H1 (cell line): ENCODE measurements at regions not wholly inside any gene's neighbourhood (a gene's known extent, or its start where the extent isn't known, plus 50 kb on each side); places are given as distances from the start of the nearest gene placed in this dataset.

ENCODE experiments used
- ASH2L ChIP-seq: fragments of 200-600, 300-600 bp; sonication (generic); IDR thresholded peaks from one replicate; pipeline ENCODE4 v1.7.1; 2017; ENCODE audit warnings: low read length
- CBX5 ChIP-seq: fragments of 300-800, 300-1000 bp; sonication (generic); IDR thresholded peaks from 2 replicates; pipeline ENCODE4 v1.7.1; 2016; ENCODE audit warnings: antibody characterized with exemption, low read length, low read depth
- HDAC2 ChIP-seq, 2 experiments: fragments of 300-600 bp in 1 of 2; sonication (generic) in 1 of 2; IDR thresholded peaks; 2 replicates each; pipeline ENCODE4 v1.6.1; 2011 to 2012; ENCODE audit warnings: low read depth in 2 of 2, low read length in 2 of 2, mild to moderate bottlenecking in 2 of 2, moderate library complexity in 2 of 2, borderline replicate concordance in 1 of 2, inconsistent platforms in 1 of 2
- SAP30 ChIP-seq: fragments of 300-600 bp; sonication (generic); IDR thresholded peaks from 2 replicates; pipeline ENCODE4 v1.7.1; 2012; ENCODE audit warnings: low read length, moderate library complexity, mild to moderate bottlenecking, inconsistent platforms; ENCODE audit not compliant: insufficient read depth, insufficient replicate concordance
- SIN3A ChIP-seq, 2 experiments: IDR thresholded peaks in 1 of 2; conservative IDR thresholded peaks in 1 of 2; 2 replicates each; pipeline ENCODE4 v1.6.1; 2011 to 2012; ENCODE audit warnings: low read length in 2 of 2, improper control_type of control experiment in 1 of 2, low read depth in 1 of 2, mild to moderate bottlenecking in 1 of 2
- SP2 ChIP-seq: IDR thresholded peaks from 2 replicates; pipeline ENCODE4 v1.6.1; 2012; ENCODE audit warnings: mild to moderate bottlenecking, low read length, inconsistent platforms
- SP4 ChIP-seq: IDR thresholded peaks from 2 replicates; pipeline ENCODE4 v1.6.1; 2012; ENCODE audit warnings: low read length, inconsistent platforms
- TAF7 ChIP-seq: optimal IDR thresholded peaks from 2 replicates; pipeline ENCODE3; 2011; ENCODE audit warnings: low read depth, mild to moderate bottlenecking, inconsistent platforms, low read length, moderate library complexity, borderline replicate concordance
- YY1 ChIP-seq: IDR thresholded peaks from 2 replicates; pipeline ENCODE4 v1.6.1; 2011; ENCODE audit warnings: low read depth, mild to moderate bottlenecking, low read length
- TF ChIP-seq, protein P1 (sequence below): fragments of 300-600 bp; sonication (generic); IDR thresholded peaks from 2 replicates; pipeline ENCODE4 v1.7.1; 2012; ENCODE audit warnings: low read length, moderate library complexity, mild to moderate bottlenecking, inconsistent platforms; ENCODE audit not compliant: insufficient replicate concordance

DNA sequence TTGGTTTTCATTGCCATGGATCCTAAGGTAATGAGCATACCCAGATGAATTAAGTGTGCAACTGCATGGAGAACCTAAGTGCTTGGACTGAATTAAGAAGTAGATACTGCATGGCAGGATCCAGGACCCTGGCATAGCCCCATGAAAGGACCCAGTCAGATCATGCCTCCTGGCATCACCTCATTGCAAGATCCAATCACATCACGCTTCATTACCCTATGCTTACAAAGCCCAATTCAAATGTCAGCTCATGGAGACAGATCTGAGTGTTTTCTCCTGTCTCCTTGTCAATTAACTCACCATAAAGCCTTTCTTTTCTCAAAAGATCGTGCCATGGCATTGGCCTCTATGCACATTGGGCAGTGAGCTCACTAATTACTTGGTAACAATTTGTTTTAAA is 519.8 kb upstream of the ZNF804A start (continued):
- TF ChIP-seq, protein P1, sequence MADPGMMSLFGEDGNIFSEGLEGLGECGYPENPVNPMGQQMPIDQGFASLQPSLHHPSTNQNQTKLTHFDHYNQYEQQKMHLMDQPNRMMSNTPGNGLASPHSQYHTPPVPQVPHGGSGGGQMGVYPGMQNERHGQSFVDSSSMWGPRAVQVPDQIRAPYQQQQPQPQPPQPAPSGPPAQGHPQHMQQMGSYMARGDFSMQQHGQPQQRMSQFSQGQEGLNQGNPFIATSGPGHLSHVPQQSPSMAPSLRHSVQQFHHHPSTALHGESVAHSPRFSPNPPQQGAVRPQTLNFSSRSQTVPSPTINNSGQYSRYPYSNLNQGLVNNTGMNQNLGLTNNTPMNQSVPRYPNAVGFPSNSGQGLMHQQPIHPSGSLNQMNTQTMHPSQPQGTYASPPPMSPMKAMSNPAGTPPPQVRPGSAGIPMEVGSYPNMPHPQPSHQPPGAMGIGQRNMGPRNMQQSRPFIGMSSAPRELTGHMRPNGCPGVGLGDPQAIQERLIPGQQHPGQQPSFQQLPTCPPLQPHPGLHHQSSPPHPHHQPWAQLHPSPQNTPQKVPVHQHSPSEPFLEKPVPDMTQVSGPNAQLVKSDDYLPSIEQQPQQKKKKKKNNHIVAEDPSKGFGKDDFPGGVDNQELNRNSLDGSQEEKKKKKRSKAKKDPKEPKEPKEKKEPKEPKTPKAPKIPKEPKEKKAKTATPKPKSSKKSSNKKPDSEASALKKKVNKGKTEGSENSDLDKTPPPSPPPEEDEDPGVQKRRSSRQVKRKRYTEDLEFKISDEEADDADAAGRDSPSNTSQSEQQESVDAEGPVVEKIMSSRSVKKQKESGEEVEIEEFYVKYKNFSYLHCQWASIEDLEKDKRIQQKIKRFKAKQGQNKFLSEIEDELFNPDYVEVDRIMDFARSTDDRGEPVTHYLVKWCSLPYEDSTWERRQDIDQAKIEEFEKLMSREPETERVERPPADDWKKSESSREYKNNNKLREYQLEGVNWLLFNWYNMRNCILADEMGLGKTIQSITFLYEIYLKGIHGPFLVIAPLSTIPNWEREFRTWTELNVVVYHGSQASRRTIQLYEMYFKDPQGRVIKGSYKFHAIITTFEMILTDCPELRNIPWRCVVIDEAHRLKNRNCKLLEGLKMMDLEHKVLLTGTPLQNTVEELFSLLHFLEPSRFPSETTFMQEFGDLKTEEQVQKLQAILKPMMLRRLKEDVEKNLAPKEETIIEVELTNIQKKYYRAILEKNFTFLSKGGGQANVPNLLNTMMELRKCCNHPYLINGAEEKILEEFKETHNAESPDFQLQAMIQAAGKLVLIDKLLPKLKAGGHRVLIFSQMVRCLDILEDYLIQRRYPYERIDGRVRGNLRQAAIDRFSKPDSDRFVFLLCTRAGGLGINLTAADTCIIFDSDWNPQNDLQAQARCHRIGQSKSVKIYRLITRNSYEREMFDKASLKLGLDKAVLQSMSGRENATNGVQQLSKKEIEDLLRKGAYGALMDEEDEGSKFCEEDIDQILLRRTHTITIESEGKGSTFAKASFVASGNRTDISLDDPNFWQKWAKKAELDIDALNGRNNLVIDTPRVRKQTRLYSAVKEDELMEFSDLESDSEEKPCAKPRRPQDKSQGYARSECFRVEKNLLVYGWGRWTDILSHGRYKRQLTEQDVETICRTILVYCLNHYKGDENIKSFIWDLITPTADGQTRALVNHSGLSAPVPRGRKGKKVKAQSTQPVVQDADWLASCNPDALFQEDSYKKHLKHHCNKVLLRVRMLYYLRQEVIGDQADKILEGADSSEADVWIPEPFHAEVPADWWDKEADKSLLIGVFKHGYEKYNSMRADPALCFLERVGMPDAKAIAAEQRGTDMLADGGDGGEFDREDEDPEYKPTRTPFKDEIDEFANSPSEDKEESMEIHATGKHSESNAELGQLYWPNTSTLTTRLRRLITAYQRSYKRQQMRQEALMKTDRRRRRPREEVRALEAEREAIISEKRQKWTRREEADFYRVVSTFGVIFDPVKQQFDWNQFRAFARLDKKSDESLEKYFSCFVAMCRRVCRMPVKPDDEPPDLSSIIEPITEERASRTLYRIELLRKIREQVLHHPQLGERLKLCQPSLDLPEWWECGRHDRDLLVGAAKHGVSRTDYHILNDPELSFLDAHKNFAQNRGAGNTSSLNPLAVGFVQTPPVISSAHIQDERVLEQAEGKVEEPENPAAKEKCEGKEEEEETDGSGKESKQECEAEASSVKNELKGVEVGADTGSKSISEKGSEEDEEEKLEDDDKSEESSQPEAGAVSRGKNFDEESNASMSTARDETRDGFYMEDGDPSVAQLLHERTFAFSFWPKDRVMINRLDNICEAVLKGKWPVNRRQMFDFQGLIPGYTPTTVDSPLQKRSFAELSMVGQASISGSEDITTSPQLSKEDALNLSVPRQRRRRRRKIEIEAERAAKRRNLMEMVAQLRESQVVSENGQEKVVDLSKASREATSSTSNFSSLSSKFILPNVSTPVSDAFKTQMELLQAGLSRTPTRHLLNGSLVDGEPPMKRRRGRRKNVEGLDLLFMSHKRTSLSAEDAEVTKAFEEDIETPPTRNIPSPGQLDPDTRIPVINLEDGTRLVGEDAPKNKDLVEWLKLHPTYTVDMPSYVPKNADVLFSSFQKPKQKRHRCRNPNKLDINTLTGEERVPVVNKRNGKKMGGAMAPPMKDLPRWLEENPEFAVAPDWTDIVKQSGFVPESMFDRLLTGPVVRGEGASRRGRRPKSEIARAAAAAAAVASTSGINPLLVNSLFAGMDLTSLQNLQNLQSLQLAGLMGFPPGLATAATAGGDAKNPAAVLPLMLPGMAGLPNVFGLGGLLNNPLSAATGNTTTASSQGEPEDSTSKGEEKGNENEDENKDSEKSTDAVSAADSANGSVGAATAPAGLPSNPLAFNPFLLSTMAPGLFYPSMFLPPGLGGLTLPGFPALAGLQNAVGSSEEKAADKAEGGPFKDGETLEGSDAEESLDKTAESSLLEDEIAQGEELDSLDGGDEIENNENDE: no peak
- TF ChIP-seq SP4 (no peak), ASH2L (no peak), YY1 (no peak), CBX5 (no peak), SIN3A (conservative IDR thresholded peaks at IDR 0.05 in 1 of 2, IDR thresholded peaks at IDR 0.05 in 1 of 2; ENCODE audit: low read depth in 1 of 2, low read length in 2 of 2) (no peak), SAP30 (no peak), HDAC2 (IDR thresholded peaks at IDR 0.05; ENCODE audit: borderline replicate concordance in 1 of 2, low read depth in 2 of 2, low read length in 2 of 2) (no peak), TAF7 (no peak), SP2 (no peak)
